Caco-2 (cell line): ENCODE measurements at regions not wholly inside any gene's neighbourhood (a gene's known extent, or its start where the extent isn't known, plus 50 kb on each side); places are given as distances from the start of the nearest gene placed in this dataset.

Experiments
- BruUV-seq: library from RNA; stranded (reverse); fragments of 400-500 nt; replicated peaks from 2 replicates; lab custom pipeline; 2021; lab: Mats Ljungman, UMichigan
- CTCF ChIA-PET: fragments of 300-600 bp; sonication (Branson Sonifier 250); formaldehyde crosslinking; loops from one replicate; lab custom pipeline; 2022; ENCODE audit warnings: antibody characterized with exemption; lab: Charles Lee
- POLR2A ChIA-PET: fragments of 300-600 bp; sonication (Branson Sonifier 250); formaldehyde crosslinking; loops from one replicate; lab custom pipeline; 2022; ENCODE audit warnings: antibody characterized with exemption; lab: Charles Lee
- DNase-seq, 2 experiments: peaks; one replicate each; pipeline versions ENCODE4 v3.0.0 to v3.0.0-alpha.2; 2020 to 2022
- H3K27me3 ChIP-seq: replicated peaks from 2 replicates; pipeline ENCODE4 v1.6.0; 2011; ENCODE audit warnings: low read length; ENCODE audit not compliant: control insufficient read depth, insufficient read depth
- H3K36me3 ChIP-seq: 2 replicates; pipeline ENCODE4 v1.5.1; 2011; ENCODE audit warnings: low read length; ENCODE audit not compliant: control insufficient read depth, insufficient read depth
- H3K4me1 ChIP-seq: fragments of 250-450 bp; sonication (Bioruptor Pico); 2 replicates; pipeline ENCODE4 v1.5.1; 2020; ENCODE audit warnings: mild to moderate bottlenecking
- H3K4me3 ChIP-seq: 2 replicates; pipeline ENCODE4 v1.5.1; 2011; ENCODE audit warnings: low read depth, mild to moderate bottlenecking, control low read depth, low read length
- H3K9me3 ChIP-seq: fragments of 250-450 bp; sonication (Bioruptor Pico); 2 replicates; pipeline ENCODE4 v1.5.1; 2020; ENCODE audit warnings: mild to moderate bottlenecking, moderate library complexity
- H3K27ac Mint-ChIP-seq: one replicate; pipeline ENCODE4 v1.8.0; 2022; ENCODE audit warnings: mixed read lengths; ENCODE audit not compliant: unreplicated experiment
- H3K27me3 Mint-ChIP-seq: one replicate; pipeline ENCODE4 v1.8.0; 2022; ENCODE audit warnings: mixed read lengths; ENCODE audit not compliant: insufficient read depth, unreplicated experiment
- H3K36me3 Mint-ChIP-seq: one replicate; pipeline ENCODE4 v1.8.0; 2022; ENCODE audit warnings: mild to moderate bottlenecking, mixed read lengths; ENCODE audit not compliant: insufficient read depth, unreplicated experiment
- H3K4me1 Mint-ChIP-seq: one replicate; pipeline ENCODE4 v1.8.0; 2022; ENCODE audit warnings: low read depth, mixed read lengths; ENCODE audit not compliant: unreplicated experiment
- H3K4me3 Mint-ChIP-seq: one replicate; pipeline ENCODE4 v1.8.0; 2022; ENCODE audit warnings: mild to moderate bottlenecking, moderate library complexity, mixed read lengths; ENCODE audit not compliant: unreplicated experiment
- H3K9me3 Mint-ChIP-seq: one replicate; pipeline ENCODE4 v1.8.0; 2022; ENCODE audit warnings: mixed read lengths; ENCODE audit not compliant: unreplicated experiment
- intact Hi-C: fragments of 100-400 bp; cut with micrococcal nuclease; formaldehyde crosslinking; loops from one replicate; pipeline ENCODE4 v1.10.0; 2022; ENCODE audit not compliant: unreplicated experiment
- TF ChIP-seq, protein P1 (sequence below), 2 experiments: fragments of 200-600 bp in 1 of 2; IDR thresholded peaks; 1 replicate in 1 of 2; 2 replicates in 1 of 2; pipeline versions ENCODE4 v1.5.1 to v1.8.0; 2011 to 2022; ENCODE audit warnings: antibody characterized with exemption in 1 of 2, control low read depth in 1 of 2, inconsistent platforms in 1 of 2, low read depth in 1 of 2, low read length in 1 of 2, mild to moderate bottlenecking in 1 of 2, moderate library complexity in 1 of 2; ENCODE audit not compliant: insufficient read depth in 1 of 2, severe bottlenecking in 1 of 2, unreplicated experiment in 1 of 2

GRCh38 chr2:12507295-12507694 lies 209.4 kb upstream of the TRIB2 start:
- no peaks in the 10 kb centered on the region for H3K4me1 ChIP-seq
- Mint-ChIP-seq H3K27ac (no peak overlapping the region), H3K36me3 (no peaks in the 10 kb centered on the region), H3K4me3 (no peak overlapping the region), H3K27me3 (peaks cover 3% of the 10 kb centered on the region), H3K4me1 (no peaks in the 10 kb centered on the region), H3K9me3 (no peaks in the 10 kb centered on the region)
- TF ChIP-seq, protein P1, sequence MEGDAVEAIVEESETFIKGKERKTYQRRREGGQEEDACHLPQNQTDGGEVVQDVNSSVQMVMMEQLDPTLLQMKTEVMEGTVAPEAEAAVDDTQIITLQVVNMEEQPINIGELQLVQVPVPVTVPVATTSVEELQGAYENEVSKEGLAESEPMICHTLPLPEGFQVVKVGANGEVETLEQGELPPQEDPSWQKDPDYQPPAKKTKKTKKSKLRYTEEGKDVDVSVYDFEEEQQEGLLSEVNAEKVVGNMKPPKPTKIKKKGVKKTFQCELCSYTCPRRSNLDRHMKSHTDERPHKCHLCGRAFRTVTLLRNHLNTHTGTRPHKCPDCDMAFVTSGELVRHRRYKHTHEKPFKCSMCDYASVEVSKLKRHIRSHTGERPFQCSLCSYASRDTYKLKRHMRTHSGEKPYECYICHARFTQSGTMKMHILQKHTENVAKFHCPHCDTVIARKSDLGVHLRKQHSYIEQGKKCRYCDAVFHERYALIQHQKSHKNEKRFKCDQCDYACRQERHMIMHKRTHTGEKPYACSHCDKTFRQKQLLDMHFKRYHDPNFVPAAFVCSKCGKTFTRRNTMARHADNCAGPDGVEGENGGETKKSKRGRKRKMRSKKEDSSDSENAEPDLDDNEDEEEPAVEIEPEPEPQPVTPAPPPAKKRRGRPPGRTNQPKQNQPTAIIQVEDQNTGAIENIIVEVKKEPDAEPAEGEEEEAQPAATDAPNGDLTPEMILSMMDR (IDR thresholded peaks at IDR 0.05; ENCODE audit: insufficient read depth in 1 of 2, low read depth in 1 of 2, low read length in 1 of 2, severe bottlenecking in 1 of 2, unreplicated experiment in 1 of 2): no peak
- CTCF ChIA-PET: no interaction called here
- H3K9me3 ChIP-seq: no peaks in the 10 kb centered on the region
- no TSS peak for BruUV-seq
- no peak overlapping the region for H3K4me3 ChIP-seq
- H3K36me3 ChIP-seq: no peaks in the 10 kb centered on the region
- DNase-seq: no peak
- no peaks in the 10 kb centered on the region for H3K27me3 ChIP-seq
- intact Hi-C loops: no loop called here
- POLR2A ChIA-PET: no interaction called here

DNA sequence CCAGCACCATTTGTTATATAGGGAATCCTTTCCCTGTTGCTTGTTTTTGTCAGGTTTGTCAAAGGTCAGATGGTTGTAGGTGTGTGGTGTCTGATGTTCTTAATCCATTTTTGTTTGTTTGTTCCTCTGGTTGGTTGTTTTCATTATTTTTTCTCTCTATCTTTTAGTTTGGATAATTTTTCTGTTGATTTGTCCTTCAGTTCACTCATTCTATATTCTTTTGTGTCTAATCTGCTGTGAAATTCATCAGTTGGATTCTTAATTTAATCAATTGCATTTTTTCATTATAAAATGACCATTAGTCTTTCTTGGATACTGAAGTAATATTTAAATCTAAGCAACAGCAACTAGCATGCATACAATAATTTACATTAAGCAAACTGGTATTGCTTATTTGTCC lies 206.7 kb upstream of the TRIB2 start:
- Mint-ChIP-seq H3K27me3 (peaks cover 3% of the 10 kb centered on the region), H3K27ac (no peak overlapping the region), H3K9me3 (no peaks in the 10 kb centered on the region), H3K4me3 (no peak overlapping the region), H3K36me3 (no peaks in the 10 kb centered on the region), H3K4me1 (peaks cover 13% of the 10 kb centered on the region)
- Histone ChIP-seq H3K4me3 (no peak overlapping the region), H3K36me3 (no peaks in the 10 kb centered on the region), H3K27me3 (no peaks in the 10 kb centered on the region), H3K4me1 (peaks cover 15% of the 10 kb centered on the region), H3K9me3 (no peaks in the 10 kb centered on the region)
- TF ChIP-seq, protein P1 (IDR thresholded peaks at IDR 0.05; ENCODE audit: insufficient read depth in 1 of 2, low read depth in 1 of 2, low read length in 1 of 2, severe bottlenecking in 1 of 2, unreplicated experiment in 1 of 2): no peak
- ChIA-PET POLR2A (no interaction called here), CTCF (no interaction called here)
- intact Hi-C loops: no loop called here
- no peak for DNase-seq
- BruUV-seq: no TSS peak

DNA sequence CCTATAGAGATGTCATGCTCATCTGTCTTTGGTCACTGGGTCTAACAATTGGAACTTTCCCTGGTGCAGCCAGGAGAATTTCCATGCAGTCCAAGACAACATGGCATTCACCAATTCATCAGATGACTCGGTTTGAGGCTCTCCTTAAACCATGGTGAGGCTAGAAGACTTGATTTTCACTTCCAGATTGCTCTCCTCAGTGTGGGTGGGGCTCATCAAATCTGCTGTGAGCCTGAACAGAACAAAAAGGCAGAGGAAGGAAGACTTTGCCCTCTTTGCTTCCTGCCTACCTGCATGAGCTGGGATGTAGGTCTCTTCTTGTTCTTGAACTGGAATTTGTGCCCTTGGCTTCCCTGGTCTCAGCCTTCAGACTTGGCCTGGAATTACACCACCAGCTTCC lies 203.4 kb upstream of the TRIB2 start:
- Histone ChIP-seq H3K9me3 (no peaks in the 10 kb centered on the region), H3K36me3 (no peaks in the 10 kb centered on the region), H3K4me1 (peaks cover 27% of the 10 kb centered on the region), H3K27me3 (no peaks in the 10 kb centered on the region), H3K4me3 (no peak overlapping the region)
- TF ChIP-seq, protein P1 (IDR thresholded peaks at IDR 0.05; ENCODE audit: insufficient read depth in 1 of 2, low read depth in 1 of 2, low read length in 1 of 2, severe bottlenecking in 1 of 2, unreplicated experiment in 1 of 2): no peak
- H3K36me3 Mint-ChIP-seq: no peaks in the 10 kb centered on the region
- intact Hi-C loops: no loop called here
- ChIA-PET POLR2A (no interaction called here), CTCF (no interaction called here)
- no peak for DNase-seq
- H3K27me3 Mint-ChIP-seq: no peaks in the 10 kb centered on the region
- peaks cover 25% of the 10 kb centered on the region for H3K4me1 Mint-ChIP-seq
- no peak overlapping the region for H3K4me3 Mint-ChIP-seq
- BruUV-seq: no TSS peak
- H3K27ac Mint-ChIP-seq: no peak overlapping the region
- no peaks in the 10 kb centered on the region for H3K9me3 Mint-ChIP-seq
